ENCODE measurements at regions not wholly inside any gene's neighbourhood (a gene's known extent, or its start where the extent isn't known, plus 50 kb on each side); places are given as distances from the start of the nearest gene placed in this dataset.
"Not testable (repeated sequence)": the region's sequence is repeated elsewhere in the genome, so short reads cannot be mapped to it uniquely, and the experiment has no call there.

DNA sequence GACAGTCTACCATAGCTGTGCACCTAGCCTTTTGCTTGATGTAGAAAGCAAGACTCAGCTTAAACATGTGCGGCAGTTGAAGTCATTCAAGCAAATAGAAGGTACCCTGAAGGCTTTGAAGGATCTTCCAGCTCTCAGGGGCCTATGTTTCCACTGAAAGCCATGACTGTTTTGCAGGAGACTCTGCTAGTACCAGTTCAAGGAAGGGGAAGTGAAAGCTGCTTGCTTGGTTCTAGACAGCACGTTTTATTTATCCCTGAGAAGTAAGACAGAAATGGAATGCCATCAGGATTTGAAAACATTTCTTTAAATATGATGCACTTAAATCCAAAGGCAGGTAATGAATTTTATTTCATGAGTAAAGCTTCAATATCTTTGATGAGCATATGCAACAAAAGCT lies 311.4 kb downstream of the PDCD6IP start:
- no peak for DNase-seq (ENCODE audit: low read depth)

DNA sequence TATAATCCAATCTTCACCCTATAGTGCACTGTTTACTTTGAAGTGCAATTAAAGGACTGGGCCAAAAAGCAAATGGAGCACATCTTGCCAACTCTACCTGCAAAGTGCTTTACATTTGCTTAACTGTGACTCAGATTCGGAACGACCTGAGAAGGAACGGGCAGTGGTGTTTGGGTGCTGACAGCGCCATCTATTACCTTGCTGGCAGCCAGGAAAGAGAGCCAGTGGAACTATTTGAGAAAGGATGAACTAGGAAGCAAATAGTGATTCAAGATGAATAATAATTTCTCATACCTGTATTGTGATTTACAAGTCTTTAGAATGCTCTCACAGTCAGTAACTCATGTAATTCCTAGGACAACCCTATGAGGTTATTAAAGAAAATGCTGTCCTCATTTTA lies 312.9 kb downstream of the PDCD6IP start:
- DNase-seq (ENCODE audit: low read depth), result no peak

DNA sequence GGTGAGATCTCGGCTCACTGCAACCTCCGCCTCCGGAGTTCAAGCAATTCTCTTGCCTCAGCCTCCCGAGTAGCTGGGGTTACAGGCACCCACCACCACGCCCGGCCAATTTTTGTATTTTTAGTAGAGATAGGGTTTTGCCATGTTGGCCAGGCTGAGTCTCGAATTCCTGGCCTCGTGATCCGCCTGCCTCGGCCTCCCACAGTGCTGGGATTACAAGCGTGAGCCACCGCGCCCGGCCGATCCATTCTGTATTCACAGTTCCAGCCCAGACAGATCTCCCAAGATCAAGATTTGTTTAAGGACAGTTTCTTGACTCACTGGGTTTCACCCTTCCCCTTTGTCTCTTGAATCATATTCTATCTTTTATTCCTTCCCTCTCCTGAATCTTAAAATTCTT lies 313.8 kb downstream of the PDCD6IP start:
- not testable (repeated sequence) for DNase-seq (ENCODE audit: low read depth)

DNA sequence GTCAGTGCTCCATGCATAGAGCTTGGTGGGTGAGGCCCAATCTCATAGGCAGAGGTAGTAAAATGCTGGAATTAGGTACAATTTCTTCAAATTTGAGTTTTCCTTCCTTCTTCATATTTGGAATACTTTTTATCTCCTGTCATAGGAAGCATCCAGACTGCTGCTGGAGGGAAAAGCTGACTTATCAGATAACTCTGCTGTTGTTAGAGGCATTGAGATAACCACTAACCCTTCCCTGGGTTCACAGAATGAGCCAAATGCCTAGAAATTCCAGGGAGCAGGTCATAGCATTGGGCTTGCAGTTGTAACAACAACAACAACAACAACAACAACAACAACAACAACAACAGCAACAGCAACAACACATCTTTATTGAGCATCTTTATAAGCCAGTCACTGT lies 332.7 kb downstream of the PDCD6IP start:
- no peak for DNase-seq (ENCODE audit: low read depth)

DNA sequence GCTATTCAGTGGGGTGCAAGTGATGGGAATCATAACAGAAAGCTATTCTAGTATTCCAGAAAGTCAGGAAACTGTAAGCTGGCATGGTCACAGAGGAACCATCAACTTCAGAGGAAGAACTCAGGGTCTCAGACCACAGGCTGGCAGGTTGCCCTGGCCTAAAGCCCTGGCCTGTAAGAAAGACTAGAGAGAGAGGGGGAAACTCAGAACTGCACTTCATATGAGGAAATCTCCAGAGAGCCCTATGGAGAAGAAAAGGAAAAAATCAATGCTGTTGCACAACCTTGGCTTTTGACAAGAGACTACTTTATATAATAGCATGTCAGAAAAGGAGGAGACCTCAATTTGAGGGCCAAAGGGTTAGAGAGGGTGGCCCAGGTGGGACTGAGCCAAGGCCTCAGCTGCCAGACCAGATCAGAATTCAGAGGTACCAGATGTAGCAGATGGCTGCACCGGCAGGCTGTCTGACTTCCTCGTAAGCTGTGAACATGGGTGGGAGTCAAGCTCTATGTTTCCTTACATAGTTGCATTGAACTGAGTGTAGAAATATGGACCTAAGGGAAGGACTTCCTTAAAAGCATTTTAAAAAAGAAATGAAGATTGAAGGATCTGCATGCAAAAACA lies 333.8 kb downstream of the PDCD6IP start:
- no peak for DNase-seq (ENCODE audit: low read depth)

DNA sequence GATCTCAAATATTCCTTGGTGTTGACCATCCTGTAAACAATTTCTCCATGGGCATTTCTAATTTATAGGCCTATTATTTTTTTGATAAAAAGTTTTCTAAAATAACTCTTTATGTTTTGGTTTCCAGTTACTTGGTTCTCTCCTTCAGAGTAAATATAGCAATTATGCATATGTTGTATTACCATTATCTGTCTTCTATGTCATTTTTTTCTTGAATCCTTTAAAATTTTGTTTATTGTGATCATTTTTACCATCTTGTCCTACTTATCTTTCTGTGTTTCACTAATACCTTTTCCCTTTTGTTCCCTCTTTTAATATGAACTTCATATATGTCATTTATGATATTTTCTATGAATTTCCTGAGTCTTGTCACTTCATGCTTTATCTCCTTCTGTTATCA lies 341.1 kb downstream of the PDCD6IP start:
- no peak for DNase-seq (ENCODE audit: low read depth)

DNA sequence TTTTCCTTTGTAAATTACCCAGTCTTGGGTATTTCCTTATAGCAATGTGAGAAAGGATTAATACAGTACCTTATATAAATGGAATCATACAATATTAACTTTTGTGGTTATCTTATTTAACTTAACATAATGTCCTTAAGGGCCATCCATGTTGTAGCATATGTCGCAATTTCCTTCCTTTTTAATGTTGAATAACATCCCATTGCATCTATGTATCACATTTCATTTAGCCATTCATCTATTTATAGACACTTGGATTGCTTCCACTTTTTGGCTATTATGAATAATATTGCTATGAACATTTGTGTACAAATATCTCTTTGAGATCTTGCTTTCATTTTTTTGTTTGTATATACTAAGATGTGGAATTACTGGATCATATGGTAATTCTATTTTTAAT lies 342.2 kb downstream of the PDCD6IP start:
- no peak for DNase-seq (ENCODE audit: low read depth)

DNA sequence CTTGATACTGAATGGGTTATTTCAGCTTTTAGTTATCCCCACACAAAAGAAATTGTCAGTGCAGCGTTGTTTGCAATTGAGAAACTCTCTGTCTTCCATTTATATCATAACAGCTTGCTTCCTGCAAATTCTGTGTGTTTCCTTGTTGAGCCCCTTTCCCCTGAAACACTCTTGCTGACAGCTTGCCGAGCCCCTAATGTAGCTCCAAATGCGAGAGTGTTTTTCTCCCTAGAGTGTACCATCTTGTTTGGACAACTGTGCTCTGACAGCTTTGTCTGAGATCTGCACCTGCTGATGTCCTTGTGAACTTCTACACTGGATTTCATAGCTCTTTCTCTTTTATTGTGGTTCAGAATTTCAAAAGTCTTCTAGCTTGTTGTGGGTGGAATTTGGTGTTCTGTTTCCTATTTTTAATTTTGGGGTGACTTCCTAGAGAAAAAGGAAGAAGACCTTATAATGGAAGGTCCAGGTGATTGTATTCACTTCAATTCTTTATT lies 343.5 kb downstream of the PDCD6IP start:
- no peak for DNase-seq (ENCODE audit: low read depth)

DNA sequence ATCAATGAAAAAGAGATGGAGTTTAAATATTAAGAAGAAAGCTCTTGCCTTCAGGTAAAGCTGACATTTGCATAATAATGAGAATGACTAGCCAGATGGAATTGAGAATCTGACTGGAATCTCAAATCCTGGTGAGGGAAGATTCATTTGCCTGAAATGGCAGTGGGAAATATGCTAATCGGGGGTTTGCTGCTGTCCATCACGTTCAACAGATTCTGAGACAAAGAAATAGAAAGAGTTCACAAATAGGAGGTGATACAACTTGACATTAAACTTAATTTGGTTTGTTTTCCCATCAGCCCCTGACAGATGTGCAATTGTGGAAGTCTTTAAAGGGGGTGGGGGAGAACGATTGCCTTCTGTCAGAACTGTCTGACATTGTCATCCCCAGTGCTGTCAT lies 347.4 kb downstream of the PDCD6IP start:
- no peak for DNase-seq (ENCODE audit: low read depth)

DNA sequence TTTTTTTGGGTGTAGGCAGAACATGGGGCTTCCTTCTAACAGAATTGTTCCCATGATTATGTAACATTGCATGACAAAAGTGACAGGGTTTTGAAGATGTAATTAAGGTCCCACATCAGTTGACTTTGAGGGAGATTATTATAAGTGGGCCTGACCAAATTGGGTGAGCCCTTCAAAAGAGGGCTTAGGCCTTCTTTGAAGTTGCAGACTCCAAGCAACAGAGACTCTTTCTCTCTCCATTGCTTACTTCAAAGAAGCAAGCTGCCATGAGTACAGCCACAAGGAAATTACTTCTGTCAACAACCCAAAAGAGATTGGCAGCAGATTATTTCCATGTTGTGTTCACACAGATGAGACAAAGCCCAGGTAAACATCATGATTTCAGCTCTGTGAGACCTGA lies 348.2 kb downstream of the PDCD6IP start:
- no peak for DNase-seq (ENCODE audit: low read depth)

DNA sequence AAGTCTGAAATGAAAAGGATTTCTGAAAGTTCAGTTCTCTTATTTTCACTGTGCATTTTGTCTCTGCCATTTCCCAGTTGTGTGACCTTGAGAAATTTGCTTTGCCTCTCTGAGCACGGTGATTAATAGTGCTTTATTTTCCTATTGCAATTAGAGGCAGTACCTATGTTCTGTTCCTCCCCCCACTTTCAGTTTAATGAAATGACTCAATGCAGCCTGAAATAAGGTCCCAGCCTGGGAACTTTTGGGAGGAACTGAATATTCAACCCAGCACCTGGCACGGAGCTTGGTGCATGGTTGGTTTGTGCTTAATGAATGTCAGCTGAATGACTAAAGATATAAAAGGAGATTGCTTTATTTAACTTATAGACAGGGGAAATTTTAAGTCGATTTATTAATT lies 352.6 kb downstream of the PDCD6IP start:
- DNase-seq (ENCODE audit: low read depth), result no peak

DNA sequence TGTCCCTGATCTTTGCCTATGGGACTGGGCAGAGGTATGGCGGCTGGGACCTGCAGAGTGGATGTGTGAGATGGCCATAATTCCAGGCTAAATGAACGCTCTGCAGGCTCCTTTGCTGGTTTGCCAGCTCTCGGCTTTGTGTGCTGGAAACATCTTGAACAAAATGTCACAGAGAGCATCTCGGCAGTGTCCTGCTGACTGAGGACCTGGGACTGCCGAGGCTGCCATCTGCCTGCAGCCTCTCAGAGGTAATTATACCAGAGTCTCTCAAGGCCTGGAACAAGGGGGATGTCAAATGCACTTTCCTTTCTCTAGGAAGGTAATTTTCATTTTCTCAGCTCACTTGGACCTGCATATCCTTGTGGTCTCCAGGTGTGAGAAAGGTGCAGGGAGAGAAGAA lies 354.2 kb downstream of the PDCD6IP start:
- no peak for DNase-seq (ENCODE audit: low read depth)

DNA sequence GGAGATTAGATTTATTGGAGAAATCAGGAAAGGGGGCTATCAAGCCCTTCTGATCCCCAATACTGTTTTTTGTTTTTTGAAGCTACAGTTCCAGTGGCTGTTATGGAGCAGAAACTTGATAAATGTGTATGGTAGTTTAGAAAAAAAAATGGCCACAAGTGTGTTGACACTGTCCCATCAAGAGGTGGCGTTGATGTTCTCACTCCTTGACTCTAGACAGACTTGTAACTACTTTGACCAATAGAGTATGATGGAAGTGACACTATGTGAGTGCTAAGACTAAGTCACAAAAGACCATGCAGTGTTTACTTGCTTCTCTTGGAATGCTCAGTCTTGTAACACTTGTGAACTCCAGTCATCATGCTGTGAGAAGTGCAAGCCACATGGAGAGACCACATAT lies 356.7 kb downstream of the PDCD6IP start:
- DNase-seq (ENCODE audit: low read depth), result no peak

DNA sequence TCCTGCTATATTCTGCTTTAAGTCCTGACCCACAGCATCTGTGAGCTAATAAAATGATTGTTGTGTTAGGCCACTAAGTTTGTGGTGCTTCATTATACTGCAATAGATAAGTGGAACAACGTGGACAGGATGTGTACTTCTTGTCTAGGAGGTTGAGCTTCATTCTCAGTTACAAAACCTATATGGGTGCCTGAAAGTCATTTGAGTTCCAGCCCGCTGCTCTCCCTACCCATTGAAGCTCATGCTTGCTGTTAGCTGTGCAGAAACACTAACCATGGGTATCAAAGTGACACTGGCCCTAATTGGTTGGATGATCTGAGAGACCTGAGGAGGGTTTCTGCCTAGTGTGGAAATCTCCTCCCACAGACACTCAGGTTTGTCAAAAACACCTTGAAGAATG lies 357.2 kb downstream of the PDCD6IP start:
- DNase-seq (ENCODE audit: low read depth), result no peak

DNA sequence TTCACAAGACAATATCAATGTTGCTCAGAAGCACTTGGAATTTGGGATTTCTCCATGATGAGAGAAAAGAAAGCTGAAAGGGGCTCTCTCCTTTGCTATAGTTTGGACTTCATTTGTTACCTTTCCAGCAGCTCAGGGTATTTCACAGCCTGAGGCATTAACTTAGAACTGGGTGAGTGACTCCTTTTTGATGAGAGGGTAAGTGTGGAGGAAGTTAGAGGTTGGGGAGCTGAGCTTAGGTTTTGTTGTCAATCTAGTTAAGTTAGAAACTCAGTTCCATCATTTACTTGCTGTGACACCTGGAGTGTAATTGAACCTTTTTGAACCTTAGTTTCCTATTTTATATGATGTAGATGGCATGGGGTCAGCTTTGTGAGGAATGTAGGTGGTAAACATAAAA lies 359.1 kb downstream of the PDCD6IP start:
- DNase-seq (ENCODE audit: low read depth), result no peak

DNA sequence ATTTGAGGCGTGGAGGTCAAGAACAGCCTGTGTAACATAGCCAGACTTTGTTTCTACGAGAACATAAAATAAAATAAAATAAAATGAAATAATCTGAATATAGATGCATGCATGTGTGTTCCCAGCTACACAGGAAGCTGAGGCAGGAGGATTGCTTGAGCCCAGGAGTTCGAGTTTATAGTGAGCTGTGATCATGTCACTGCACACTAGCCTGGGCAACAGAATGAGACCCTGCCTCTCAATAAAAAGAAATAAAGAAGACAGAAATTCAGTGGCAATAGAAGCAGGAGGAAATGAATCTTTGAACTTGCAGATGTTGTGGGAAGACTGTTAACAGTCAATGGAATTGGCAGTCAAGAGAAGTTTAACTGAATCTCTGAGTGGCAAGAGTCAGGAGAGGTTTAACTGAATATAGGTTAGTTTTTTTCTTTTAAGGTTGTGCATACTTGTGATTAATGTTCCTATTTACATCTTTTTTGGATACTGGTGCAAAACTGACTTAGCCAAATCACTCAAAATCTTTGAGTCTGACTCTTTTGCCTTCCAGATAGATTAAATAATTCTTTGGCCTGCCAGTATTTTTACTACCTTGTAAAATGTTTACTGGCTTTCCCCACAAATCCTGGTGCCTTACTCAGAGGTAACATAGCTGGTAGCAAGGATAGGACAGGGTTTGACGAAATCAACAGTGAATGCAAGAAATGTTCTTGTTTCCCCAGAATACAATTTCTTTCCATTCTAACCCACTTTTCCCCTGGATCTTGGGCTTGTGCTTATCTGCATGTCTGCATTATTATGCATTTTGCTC lies 361.4 kb downstream of the PDCD6IP start:
- DNase-seq (ENCODE audit: low read depth), result no peak

DNA sequence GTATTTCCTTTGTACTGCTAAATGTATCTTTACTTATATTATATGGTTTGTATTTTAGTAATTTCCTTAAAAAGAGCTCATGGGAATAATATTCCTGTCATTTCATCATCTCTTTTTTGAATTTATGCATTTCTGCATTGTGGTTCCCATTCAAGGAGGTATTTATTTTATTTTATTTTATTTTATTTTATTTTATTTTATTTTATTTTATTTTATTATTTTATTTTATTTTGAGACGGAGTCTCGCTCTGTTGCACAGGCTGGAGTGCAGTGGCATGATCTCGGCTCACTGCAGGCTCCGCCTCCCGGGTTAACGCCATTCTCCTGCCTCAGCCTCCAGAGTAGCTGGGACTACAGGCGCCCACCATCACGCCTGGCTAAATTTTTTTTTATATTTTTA lies 371.2 kb downstream of the PDCD6IP start:
- DNase-seq (ENCODE audit: low read depth), result not testable (repeated sequence)

DNA sequence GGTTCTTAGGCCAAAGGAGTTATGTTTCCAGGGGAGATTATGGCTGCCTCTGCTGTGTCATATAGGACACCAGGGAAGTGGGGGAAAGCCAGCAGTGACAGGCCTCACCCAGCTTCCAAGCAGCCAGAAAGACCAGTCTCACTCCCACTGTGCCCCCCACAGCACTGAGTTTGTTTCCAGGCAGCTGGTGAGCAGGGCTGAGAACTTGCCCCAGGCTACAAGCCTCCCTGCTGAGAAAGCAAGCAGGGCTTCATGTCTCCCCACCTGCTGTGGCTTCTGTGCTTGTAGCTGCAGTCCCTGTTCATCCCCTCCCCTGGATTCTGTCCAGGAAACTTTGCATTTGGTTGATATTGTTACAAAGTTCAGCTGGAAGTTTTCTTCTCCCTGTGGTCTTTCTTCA lies 376.3 kb downstream of the PDCD6IP start:
- DNase-seq (ENCODE audit: low read depth), result no peak

DNA sequence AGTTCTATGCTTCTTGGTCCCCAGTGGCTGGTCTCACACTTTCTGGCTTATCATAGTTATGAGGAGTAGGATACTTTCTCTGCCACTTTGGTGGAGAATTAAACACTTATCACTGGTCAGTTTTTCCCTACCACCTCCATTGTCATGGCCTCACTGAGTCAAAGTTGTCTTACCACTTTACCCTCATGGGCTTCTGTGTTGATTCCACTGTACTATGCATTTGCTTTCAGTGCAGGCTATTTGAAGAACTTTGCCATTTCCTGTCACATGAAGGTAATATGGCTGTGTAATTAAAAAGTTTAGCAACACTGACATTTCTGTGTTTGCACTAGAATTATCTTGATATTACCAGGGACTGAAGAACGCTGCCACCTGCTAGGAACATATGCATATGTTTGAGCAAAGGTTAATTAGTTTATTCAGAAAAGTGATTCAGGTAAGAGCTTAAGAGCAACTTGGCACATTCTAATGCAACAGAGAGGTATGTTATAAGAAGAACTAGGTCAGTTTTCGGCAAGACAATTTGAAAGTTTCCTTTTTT lies 377.3 kb downstream of the PDCD6IP start:
- no peak for DNase-seq (ENCODE audit: low read depth)

DNA sequence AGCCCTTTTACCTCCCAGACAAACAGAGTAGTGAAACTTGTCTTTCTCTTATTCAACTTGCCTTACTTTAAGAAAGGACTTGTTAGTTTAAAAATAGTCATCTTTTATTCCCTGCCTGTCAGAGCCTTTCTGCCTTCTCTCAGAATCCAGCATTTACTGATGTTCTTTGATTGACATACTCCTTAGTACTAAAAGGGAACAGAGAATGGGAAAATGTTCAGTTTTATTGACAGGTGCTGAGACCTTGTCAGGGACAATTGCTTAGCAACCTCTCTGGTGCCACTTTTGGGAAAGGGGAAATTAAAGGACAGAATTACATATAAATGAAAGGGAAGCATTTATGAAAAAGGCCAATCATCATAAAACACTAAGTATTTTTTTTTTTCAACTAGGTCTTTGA lies 378.3 kb downstream of the PDCD6IP start:
- DNase-seq (ENCODE audit: low read depth), result no peak

DNA sequence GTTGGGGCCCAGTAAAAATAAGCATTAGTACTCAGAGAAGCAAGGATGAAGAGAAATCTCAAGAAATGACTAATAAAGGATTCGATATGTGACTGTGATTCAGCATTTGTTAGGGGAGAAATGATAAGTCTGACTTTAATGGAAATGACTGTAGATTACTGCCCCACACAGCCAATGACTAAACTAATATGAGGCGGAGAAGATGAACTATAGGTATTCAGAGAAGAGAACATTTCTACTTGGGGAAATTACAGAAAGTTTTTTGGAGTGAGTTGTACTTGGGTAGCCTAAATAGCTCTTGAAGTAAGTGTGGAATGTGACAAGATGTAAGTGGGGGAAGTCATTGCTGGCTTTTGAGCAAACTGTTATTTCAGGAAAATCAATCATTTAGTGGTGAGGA lies 380.0 kb downstream of the PDCD6IP start:
- DNase-seq (ENCODE audit: low read depth), result no peak

DNA sequence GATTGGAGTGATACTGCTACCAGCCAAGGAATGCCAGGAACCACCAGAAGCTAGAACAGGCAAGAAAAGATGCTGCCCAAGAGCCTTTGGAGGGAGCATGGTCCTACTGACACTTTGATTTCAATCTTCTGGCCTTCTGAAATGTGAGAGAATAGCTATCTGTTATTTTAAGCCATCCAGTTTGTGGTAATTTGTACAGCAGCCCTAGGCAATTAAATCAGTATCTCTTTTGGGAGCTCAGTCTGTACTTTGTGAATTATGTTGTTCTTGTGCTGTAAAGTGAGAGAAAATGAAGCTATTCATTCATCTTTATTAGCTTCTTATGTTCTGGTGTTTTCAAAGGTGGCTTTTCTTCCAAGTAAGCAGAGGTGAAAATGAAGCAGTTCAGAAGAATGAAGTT lies 381.3 kb downstream of the PDCD6IP start:
- no peak for DNase-seq (ENCODE audit: low read depth)

DNA sequence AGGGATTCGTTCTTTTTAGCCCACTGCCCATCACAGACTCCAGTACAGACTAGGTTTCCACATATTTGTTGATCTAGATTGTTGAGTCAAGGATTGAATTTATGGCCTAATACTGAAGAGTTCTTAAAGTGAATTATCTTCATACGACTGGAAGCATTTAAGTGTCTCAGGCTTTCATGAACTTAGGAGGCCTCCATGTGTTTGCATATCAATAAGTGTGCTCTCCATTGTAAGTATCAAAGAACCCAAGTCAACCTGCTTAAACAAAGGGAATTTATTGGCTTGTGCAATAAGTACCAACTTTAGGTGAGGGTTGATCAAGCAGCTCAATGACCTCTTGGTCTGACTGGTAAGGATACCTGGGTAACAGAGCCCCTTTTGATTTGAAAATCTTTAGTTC lies 382.1 kb downstream of the PDCD6IP start:
- DNase-seq (ENCODE audit: low read depth), result no peak

All from T follicular helper cell (primary cell).